ENCODE measurements at regions not wholly inside any gene's neighbourhood (a gene's known extent, or its start where the extent isn't known, plus 50 kb on each side); places are given as distances from the start of the nearest gene placed in this dataset.

DNA sequence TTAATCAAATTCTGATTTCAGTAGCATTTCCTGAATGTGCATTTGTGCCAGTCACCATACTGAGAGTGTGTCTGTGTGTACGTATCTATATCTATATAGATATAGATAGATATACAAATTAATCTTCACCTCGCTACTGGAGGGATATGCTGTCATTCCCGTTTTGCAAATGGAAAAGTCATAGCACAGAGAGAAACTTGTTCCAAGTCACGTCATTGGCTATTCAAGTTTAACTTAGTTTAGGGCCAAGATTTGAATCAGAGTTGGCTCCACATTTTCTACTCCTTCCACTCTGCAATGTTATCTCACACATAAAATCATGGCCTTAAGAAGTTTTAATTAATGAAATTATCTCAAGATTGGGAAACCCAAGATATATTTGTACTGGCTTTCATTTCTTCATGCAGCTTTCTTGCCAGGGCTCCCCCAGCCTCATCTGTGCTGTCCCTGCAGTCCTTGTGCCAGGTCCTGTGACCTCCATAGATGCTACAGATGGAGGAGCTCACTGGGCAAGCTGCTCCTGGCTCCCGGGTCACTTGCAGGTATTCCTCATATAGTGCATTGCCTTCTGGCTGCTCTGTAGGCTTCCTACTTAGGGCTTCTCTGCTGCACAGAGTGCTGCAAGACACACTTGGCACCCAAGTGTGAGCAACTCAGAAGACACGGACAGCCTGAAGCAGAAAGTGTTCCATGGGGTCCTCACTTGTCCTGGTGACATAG lies 245.8 kb downstream of the KCNS3 start:
- DNase-seq = no peak

GRCh38 chr2:18123577-18123976 lies 245.1 kb downstream of the KCNS3 start:
- no peak for DNase-seq

- DNase-seq = no peak
Measured at GRCh38 chr2:18123211-18123570, 244.7 kb downstream of the KCNS3 start.

GRCh38 chr2:18122544-18123210 lies 244.2 kb downstream of the KCNS3 start:
- no peak for DNase-seq

DNA sequence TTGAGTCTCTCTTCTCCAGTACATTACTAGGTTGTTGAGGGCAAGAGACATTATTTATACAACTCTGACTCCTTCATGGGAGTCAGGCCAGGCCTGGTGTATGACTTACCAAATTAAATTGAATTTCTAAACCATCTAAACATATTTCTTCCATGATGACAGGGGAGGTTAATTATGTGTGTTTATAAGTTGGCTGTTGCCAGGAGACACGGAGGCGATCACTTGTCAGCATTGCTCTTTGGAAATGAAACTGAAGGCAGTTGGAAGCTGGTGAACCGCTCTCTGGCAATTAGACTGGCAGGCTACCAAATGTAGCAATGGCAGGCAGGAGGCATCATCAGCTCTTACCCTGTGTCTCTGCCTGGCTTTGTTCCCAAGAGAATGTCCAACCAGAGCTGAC lies 241.4 kb downstream of the KCNS3 start:
- DNase-seq = no peak

DNA sequence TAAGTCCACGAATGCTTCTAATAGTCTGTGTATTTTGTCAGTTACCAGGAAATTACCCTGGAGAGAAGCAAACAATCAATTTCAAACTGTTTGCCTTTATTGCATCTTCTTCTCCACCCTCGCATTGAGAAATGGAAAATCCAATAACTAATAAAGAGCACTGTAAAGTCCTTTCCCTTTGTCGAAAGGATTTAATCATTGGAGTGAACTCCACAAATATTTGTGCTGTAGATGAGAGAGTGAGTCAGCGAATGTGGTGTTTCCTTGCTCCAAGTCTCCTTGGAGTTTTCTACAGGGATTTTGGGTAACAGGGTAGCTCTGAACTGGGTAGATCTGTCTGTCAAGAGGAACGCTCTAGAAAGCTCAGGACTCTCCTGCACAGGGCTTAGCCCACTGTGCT lies 240.2 kb downstream of the KCNS3 start:
- no peak for DNase-seq

DNA sequence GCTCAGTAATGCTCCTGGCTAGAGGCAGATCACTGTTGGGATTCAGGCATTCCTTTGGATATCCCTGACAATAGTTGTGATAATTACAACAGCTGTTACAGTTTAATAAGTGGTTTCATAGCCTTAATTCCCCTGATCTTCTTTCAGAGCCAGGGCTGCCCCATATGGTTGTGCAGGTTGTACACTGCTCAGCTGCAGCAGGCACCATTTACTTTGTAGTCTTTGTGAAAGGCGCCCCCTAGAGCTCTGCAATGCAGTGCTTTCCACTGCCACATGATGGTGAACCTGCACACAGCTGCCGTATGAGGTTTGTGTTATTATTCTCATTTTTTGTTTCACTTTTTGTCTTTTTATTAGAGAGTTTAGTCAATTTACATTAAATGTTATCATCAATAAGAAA lies 239.1 kb downstream of the KCNS3 start:
- DNase-seq = no peak

DNA sequence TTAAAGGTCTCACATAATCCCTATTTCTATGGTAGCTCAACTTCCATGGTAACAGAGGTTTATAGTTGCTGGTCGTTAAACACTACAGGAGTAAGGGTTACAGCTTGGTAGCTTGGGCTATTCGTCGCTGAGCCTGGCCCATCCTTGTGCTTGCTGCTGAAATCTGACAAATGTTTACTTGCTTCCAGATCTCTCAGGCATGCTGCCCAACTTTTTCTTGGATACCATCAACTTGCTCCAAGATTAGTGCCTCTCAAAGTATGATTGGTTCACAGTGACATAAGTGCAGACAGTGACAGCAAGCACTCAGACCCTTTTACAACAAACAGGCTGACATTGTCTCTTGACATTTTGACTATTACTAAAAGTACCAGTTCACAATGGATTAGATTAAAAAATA lies 231.8 kb downstream of the KCNS3 start:
- DNase-seq = no peak

GRCh38 chr2:18106841-18107240 lies 228.4 kb downstream of the KCNS3 start:
- DNase-seq = no peak

DNA sequence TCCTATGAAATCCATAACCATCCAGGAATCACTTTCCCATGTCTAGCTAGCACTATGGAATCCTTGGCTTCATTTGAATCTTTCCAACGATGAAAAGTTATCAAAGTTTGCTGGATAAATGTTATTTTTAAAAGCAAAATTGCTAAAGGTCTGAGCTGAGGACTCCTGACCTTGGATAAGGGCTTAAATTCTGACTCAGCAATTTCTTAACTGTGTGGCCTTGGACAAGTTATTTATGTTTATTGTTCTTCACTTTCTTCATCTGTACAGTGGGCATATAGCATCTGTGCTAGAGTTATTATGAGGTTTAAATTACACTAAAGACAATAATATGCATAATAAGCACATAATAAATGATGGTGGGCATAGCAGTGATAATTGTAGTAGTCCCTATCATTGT lies 227.5 kb downstream of the KCNS3 start:
- DNase-seq = no peak

DNA sequence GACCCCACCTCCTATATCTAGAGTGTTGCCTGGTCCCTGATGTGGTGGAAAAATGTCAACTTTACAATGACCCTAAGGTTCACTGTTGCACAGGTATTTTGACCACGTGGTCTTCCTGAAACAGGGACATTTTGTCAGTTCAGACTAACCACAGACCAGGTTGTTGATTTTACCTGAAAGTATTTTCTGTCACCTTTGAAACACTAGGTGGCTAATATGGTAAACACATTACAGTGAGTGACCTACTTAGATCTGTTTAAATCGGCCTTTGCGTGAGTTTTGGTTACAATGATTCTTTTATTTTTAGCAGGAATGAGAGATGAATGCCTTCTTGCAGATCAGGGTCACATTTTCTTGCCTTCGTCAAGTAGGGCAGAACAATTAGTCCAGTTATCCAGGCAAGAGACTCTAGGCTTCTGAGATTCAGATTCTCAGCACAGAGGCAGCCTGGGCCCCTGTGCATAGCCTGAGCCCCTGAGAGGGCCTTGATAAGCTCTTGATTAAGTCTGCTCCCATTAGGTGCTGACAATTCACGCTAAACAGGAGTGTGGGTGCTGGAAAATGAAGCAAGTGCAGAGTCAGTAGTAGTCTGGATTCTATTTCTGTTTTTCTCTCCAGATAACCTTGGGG lies 226.2 kb downstream of the KCNS3 start:
- DNase-seq = no peak

DNA sequence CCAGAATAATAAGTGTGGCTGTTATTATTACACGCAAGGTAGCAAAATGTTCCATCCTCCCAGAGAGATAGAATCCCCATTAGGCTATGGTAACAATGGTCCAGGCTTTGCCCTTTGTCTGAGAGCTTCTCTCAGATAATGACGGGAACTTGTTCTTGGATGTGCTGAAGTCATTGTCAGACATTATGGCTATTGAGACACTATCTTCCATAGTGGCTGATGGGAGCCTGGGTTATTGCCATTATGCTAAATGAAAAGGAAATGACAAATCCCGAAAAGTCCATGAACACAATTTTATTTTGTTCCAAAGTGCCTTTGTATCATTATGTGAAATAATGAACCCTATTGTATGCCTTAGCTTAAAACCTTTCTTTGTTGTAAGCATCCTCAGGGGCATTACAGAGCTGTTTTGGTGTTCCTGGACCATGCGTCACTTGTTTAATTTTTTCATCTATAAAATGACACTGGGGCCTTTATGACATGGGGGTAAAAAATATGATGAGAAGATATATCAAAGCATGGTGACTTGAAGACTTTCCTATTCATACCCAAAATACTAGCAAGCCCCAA lies 218.5 kb downstream of the KCNS3 start:
- DNase-seq = no peak

- DNase-seq = no peak
Measured at GRCh38 chr2:18094277-18094676, 215.8 kb downstream of the KCNS3 start.

GRCh38 chr2:18093196-18093595 lies 214.7 kb downstream of the KCNS3 start:
- DNase-seq = no peak

- DNase-seq = no peak
Measured at GRCh38 chr2:18092760-18093159, 214.3 kb downstream of the KCNS3 start.

DNA sequence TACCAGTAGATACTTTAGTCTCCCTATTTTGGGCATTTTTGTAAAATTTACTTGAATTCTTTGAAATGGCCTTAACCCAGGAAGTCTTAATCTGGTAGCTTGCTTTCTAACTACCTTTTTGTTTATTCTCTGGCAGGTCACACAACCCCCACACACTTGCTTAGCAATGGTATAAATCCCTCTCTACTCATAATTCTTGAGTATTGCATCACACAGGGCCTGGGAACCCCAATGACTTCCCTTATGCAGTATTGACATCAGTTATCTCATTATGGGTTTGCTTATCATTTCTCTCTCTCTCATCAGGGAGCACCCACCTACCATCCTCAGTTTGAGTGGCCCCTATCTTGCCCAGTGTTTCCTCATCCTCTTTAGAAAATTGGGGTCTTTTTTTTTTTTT lies 207.1 kb downstream of the KCNS3 start:
- no peak for DNase-seq

DNA sequence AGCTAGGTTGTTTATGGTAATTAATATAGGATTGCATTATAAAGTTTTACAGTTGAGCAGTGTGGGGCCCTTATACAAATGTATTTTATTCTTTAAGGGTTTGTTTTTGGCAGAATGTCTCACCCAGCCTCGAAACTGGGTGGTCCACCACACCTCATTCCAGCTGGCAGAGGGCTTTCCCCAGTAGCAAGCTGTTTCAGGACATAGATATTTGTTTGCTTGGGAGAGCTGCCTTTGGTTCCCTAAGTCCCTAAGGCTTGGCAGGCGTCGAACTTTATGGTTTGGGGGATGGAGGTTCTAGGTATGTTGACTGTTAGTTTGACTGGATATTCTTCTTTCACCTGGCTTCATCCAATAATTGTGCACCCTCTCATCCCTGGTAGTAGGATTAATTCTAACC lies 205.9 kb downstream of the KCNS3 start:
- DNase-seq = no peak

DNA sequence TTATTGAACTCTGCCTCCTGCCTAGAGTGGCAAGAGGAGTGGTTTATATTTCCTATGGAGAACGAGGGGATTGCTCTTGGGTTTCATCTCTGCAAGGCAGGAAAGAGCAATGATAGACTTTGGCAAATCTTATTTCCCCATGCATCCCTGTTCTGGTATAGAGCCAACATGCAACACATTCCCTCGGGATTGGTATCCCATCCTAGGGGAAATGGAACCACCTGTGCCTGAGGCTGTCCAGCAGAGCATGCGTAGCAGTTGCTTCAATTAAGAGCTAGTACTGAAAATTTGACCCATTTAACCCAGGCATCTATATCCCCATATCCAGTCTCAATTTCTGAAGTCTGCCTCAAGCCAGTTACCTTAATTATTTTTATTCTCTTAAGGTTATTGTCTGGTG lies 205.3 kb downstream of the KCNS3 start:
- DNase-seq = no peak

DNA sequence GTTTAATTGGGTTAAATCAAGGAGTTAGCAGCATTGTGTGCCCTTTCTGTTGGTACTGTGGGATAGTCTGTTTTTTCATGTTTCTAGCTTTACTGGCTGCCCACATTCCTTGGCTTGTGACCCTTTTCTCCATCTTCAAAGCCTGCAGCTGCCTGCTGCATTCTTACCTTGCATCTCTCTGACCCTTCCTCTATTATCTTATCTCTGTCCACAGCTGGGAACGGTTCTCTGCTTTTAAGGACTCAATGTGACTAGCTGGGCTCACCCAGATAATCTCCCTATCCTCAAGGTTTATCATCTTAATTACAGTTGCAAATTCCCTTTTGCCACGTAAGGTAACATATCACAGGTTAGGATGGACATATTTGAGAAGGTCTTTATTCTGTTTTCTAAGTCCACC lies 199.7 kb downstream of the KCNS3 start:
- no peak for DNase-seq

- DNase-seq = no peak
Measured at GRCh38 chr2:18077704-18078103, 199.2 kb downstream of the KCNS3 start.

GRCh38 chr2:18077231-18077630 lies 198.8 kb downstream of the KCNS3 start:
- no peak for DNase-seq

GRCh38 chr2:18074476-18074875 lies 196.0 kb downstream of the KCNS3 start:
- DNase-seq = no peak

DNA sequence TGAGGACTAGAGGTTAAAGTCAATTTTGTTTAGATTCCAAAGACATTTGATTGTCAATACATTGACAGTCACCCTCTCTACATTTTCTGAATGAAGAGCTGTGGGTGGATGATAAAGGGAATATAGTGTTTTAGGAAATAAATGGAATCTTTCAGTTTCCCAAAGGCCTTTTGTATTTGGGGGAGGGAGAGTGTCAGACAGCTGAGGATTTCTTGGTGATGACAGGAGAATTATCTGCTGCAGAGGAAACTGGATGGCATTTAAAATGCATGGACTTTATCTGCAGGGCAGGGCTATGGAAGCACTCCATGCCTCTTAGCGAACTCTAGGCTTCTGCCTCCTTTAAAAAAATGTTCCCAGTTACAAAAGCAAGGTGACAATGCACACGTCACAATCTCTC lies 195.1 kb downstream of the KCNS3 start:
- DNase-seq = no peak

All from stimulated activated CD4-positive, alpha-beta T cell treated with anti-CD3 and anti-CD28 coated beads, Interleukin-1b, Interleukin-23, amount 100 ng/mL, for 48 hours (primary cell).